ENCODE measurements at regions not wholly inside any gene's neighbourhood (a gene's known extent, or its start where the extent isn't known, plus 50 kb on each side); places are given as distances from the start of the nearest gene placed in this dataset.

DNA sequence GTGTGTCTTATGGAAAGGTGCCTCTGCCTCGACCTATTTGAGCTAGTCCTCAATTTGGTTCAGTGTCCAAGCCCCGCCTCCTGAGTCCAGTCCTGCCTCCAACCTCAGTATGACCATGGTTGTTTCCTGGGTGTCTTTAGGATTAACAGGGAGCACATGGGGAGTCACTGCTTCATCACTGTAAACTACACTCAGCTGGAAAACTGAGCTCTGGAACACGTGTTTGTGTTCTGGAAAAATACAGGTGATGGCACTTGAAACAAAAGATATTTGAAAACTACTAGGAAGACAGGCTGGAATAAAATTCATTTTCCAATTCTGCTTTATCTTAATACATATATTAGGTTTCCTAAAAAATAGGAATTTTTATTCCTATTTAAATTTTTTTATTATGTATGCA lies 1187.3 kb upstream of the TMEM132C start:
- TF ChIP-seq POLR2AphosphoS5 (IDR thresholded peaks at IDR 0.05) (no peak), POLR2A (IDR thresholded peaks at IDR 0.05) (no peak)
- TF ChIP-seq, protein P1, sequence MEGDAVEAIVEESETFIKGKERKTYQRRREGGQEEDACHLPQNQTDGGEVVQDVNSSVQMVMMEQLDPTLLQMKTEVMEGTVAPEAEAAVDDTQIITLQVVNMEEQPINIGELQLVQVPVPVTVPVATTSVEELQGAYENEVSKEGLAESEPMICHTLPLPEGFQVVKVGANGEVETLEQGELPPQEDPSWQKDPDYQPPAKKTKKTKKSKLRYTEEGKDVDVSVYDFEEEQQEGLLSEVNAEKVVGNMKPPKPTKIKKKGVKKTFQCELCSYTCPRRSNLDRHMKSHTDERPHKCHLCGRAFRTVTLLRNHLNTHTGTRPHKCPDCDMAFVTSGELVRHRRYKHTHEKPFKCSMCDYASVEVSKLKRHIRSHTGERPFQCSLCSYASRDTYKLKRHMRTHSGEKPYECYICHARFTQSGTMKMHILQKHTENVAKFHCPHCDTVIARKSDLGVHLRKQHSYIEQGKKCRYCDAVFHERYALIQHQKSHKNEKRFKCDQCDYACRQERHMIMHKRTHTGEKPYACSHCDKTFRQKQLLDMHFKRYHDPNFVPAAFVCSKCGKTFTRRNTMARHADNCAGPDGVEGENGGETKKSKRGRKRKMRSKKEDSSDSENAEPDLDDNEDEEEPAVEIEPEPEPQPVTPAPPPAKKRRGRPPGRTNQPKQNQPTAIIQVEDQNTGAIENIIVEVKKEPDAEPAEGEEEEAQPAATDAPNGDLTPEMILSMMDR (IDR thresholded peaks at IDR 0.05) = no peak

All from prostate gland (tissue), 2 donors.